ENCODE measurements at regions not wholly inside any gene's neighbourhood (a gene's known extent, or its start where the extent isn't known, plus 50 kb on each side); places are given as distances from the start of the nearest gene placed in this dataset.

DNA sequence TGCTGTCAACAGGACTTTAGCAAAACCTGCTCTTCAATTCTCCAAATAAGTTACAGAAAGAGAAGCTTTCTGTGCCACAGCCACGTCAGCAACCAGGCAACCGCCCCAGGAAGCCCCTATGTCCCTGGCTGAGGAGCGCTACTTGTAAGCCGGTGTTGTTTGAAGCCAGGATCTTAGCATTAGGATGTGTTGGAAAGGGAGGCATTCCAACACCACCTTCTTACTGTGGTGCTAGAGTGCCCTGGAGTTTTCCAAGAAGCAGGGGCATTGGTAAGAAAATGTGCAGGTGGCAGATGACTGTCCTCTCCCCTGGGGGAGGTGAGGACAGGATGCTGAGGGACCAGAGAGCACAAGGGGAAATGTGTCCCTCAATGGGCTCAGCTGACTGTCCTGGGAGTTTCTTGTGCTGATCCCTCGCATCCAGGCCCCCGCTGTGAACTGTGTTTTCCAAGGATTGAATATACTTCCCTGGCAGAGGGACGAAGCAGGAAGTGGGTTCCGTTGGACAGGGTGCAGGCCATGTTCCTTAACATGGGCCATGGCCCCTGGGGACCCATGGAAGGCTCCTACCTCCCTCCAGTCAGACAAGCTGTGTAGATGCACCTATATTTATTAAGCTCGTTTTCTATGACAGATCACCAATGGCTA is 139.6 kb upstream of the GDF10 start:
- no peaks in the 10 kb centered on the region for H3K4me1 Mint-ChIP-seq (ENCODE audit: low read depth)
- H3K36me3 Mint-ChIP-seq (ENCODE audit: insufficient read depth) = no peaks in the 10 kb centered on the region
- H3K9me3 Mint-ChIP-seq (ENCODE audit: low read depth) = peaks cover 9% of the 10 kb centered on the region
- H3K27ac Mint-ChIP-seq = no peak overlapping the region
- H3K4me3 Mint-ChIP-seq (ENCODE audit: low read depth) = no peak overlapping the region
- peaks cover 23% of the 10 kb centered on the region for H3K27me3 Mint-ChIP-seq
- TF ChIP-seq, protein P1, sequence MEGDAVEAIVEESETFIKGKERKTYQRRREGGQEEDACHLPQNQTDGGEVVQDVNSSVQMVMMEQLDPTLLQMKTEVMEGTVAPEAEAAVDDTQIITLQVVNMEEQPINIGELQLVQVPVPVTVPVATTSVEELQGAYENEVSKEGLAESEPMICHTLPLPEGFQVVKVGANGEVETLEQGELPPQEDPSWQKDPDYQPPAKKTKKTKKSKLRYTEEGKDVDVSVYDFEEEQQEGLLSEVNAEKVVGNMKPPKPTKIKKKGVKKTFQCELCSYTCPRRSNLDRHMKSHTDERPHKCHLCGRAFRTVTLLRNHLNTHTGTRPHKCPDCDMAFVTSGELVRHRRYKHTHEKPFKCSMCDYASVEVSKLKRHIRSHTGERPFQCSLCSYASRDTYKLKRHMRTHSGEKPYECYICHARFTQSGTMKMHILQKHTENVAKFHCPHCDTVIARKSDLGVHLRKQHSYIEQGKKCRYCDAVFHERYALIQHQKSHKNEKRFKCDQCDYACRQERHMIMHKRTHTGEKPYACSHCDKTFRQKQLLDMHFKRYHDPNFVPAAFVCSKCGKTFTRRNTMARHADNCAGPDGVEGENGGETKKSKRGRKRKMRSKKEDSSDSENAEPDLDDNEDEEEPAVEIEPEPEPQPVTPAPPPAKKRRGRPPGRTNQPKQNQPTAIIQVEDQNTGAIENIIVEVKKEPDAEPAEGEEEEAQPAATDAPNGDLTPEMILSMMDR (IDR thresholded peaks at IDR 0.05; ENCODE audit: unreplicated experiment) = no peak
- DNase-seq (ENCODE audit: low spot score, unreplicated experiment) = no peak

DNA sequence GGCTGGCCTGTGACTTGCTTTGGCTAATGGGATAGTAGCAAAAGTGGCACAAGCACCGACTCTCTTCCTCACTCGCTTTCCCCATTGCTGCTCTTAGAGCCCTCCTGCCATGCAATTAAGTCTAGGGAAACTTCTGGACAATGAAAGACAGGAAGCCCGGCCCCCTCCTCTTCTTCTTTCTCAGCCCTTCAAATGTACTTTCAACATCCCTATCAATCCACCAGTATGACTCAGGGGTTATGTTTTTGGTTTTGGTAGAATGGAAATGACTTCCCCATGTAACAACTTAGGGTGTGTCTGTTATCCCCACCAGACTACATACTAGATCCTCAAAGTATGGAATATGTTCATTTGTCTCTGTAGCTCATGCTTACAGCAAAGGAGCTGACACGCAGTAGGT is 139.0 kb upstream of the GDF10 start:
- no peak overlapping the region for H3K27ac Mint-ChIP-seq
- DNase-seq (ENCODE audit: low spot score, unreplicated experiment) = no peak
- H3K27me3 Mint-ChIP-seq = peaks cover 23% of the 10 kb centered on the region

DNA sequence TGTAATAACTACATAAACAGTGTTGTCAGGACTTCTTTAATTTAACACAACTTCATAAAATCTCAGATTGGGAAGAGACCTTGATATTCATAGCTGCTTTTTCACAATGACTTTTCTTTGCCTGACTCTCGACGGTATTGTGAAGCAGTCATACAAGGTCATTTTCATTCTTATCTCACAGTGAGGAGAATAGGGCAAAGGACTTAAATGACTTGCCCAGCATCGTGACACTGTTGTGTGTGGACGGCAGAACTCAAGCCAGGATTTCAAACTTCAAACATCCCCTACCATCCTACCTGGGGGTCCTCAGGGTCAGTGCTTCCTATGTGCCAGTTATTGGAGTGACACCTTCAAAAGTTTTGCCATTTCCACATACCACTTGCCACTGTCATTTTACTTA is 138.5 kb upstream of the GDF10 start:
- Mint-ChIP-seq H3K36me3 (ENCODE audit: insufficient read depth) (no peaks in the 10 kb centered on the region), H3K4me3 (ENCODE audit: low read depth) (no peak overlapping the region), H3K9me3 (ENCODE audit: low read depth) (peaks cover 3% of the 10 kb centered on the region), H3K27ac (no peak overlapping the region), H3K27me3 (peaks cover 22% of the 10 kb centered on the region), H3K4me1 (ENCODE audit: low read depth) (no peaks in the 10 kb centered on the region)
- TF ChIP-seq, protein P1 (IDR thresholded peaks at IDR 0.05; ENCODE audit: unreplicated experiment) = no peak
- DNase-seq (ENCODE audit: low spot score, unreplicated experiment) = no peak

More for the DNA sequence above, 139.0 kb upstream of the GDF10 start:
- no peak overlapping the region for H3K4me3 Mint-ChIP-seq (ENCODE audit: low read depth)
- TF ChIP-seq, protein P1 (IDR thresholded peaks at IDR 0.05; ENCODE audit: unreplicated experiment) = no peak
- H3K9me3 Mint-ChIP-seq (ENCODE audit: low read depth) = peaks cover 5% of the 10 kb centered on the region
- no peaks in the 10 kb centered on the region for H3K36me3 Mint-ChIP-seq (ENCODE audit: insufficient read depth)
- no peaks in the 10 kb centered on the region for H3K4me1 Mint-ChIP-seq (ENCODE audit: low read depth)

DNA sequence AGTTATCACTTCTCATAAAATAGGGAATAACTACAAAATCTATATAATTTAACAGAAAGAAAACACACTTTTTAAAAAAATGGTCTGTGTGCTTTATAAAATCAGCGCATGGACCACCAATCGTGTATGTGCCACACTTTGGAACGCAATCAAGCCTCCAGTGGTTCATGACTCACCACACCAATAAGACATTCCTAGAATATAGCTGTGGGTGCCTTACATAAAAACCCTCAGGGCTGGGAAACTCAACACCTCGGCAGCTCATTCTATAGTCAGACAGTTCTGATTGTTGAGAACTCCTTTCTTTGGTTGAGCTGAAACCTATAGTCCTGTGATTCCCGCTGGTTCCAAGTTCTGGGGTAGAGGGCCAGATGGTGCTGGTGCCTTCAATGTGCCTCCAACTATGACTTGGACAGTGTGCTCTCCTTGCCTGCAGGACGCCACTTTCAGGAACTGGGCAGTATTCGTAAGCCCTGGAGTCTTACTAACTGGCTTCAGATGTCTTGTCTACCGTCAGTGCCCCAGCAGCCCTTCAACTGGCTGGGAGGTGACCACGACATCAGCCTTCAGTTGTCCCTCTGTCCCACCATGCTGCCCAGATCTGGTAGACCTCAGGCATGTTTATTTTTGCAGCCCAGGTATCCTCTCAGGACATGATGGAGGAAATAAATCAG is 135.7 kb upstream of the GDF10 start:
- TF ChIP-seq, protein P1 (IDR thresholded peaks at IDR 0.05; ENCODE audit: unreplicated experiment) = no peak
- no peak for DNase-seq (ENCODE audit: low spot score, unreplicated experiment)
- Mint-ChIP-seq H3K4me3 (ENCODE audit: low read depth) (no peak overlapping the region), H3K36me3 (ENCODE audit: insufficient read depth) (no peaks in the 10 kb centered on the region), H3K4me1 (ENCODE audit: low read depth) (no peaks in the 10 kb centered on the region), H3K27me3 (peaks cover 13% of the 10 kb centered on the region), H3K9me3 (ENCODE audit: low read depth) (no peaks in the 10 kb centered on the region), H3K27ac (no peak overlapping the region)

DNA sequence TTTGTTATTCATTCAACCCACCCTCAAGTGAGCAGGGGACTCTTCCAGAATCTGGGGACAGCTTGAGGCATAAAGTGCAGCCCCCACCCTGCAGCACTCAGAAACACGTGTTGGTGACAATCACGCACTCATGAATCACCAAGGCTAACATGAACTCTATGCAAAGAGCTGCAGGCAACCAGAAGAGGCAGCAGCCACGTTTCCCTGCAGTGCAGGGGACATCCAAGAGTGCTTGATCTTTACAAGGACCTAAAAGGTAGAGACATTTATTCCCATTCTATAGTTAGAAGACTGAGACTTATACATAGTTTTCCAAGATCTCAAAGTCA is 135.2 kb upstream of the GDF10 start:
- Mint-ChIP-seq H3K9me3 (ENCODE audit: low read depth) (peaks cover 3% of the 10 kb centered on the region), H3K27me3 (peaks cover 13% of the 10 kb centered on the region), H3K27ac (no peak overlapping the region), H3K36me3 (ENCODE audit: insufficient read depth) (no peaks in the 10 kb centered on the region), H3K4me1 (ENCODE audit: low read depth) (no peaks in the 10 kb centered on the region), H3K4me3 (ENCODE audit: low read depth) (no peak overlapping the region)
- TF ChIP-seq, protein P1 (IDR thresholded peaks at IDR 0.05; ENCODE audit: unreplicated experiment) = no peak
- DNase-seq (ENCODE audit: low spot score, unreplicated experiment) = no peak

Data from progenitor cell of endocrine pancreas (in vitro differentiated cells).